HepG2 (cell line): ENCODE measurements at regions not wholly inside any gene's neighbourhood (a gene's known extent, or its start where the extent isn't known, plus 50 kb on each side); places are given as distances from the start of the nearest gene placed in this dataset.

Experiments
- CSRNP2 ChIP-seq: sonication (generic); formaldehyde crosslinking; conservative IDR thresholded peaks from 2 replicates; pipeline ENCODE4 v1.8.0; 2022; ENCODE audit warnings: low read depth, missing genetic modification reagents
- EEA1 ChIP-seq: sonication (generic); formaldehyde crosslinking; IDR thresholded peaks from 2 replicates; pipeline ENCODE4 v1.5.1; 2020; ENCODE audit warnings: mild to moderate bottlenecking, missing genetic modification reagents, borderline replicate concordance
- FLYWCH1 ChIP-seq: sonication (generic); formaldehyde crosslinking; IDR thresholded peaks from 2 replicates; pipeline ENCODE4 v1.8.1; 2023; ENCODE audit warnings: mild to moderate bottlenecking, missing genetic modification reagents
- FOXM1 ChIP-seq: sonication (generic); formaldehyde crosslinking; IDR thresholded peaks from 2 replicates; pipeline ENCODE4 v1.5.0; 2020; ENCODE audit warnings: missing genetic modification reagents
- HIVEP1 ChIP-seq: sonication (generic); formaldehyde crosslinking; IDR thresholded peaks from 2 replicates; pipeline ENCODE4 v1.4.0; 2020; ENCODE audit warnings: mild to moderate bottlenecking, missing genetic modification reagents
- IKZF4 ChIP-seq: sonication (generic); formaldehyde crosslinking; IDR thresholded peaks from 2 replicates; pipeline ENCODE4 v1.5.1; 2020; ENCODE audit warnings: borderline replicate concordance, mild to moderate bottlenecking, low read depth, missing genetic modification reagents; ENCODE audit errors: not compliant biosample characterization
- KLF15 ChIP-seq: sonication (generic); formaldehyde crosslinking; IDR thresholded peaks from 2 replicates; pipeline ENCODE4 v1.8.1; 2023; ENCODE audit warnings: borderline replicate concordance, mild to moderate bottlenecking, inconsistent platforms, missing genetic modification reagents, mixed read lengths
- KLF9 ChIP-seq: IDR thresholded peaks from 2 replicates; pipeline ENCODE4 v1.6.1; 2016; ENCODE audit warnings: low read depth
- KMT2A ChIP-seq: sonication (generic); formaldehyde crosslinking; IDR thresholded peaks from 2 replicates; pipeline ENCODE4 v1.4.0; 2020; ENCODE audit warnings: missing genetic modification reagents
- MAFG ChIP-seq: sonication (generic); formaldehyde crosslinking; IDR thresholded peaks from 2 replicates; pipeline ENCODE4 v1.5.1; 2020; ENCODE audit warnings: mild to moderate bottlenecking, missing genetic modification reagents
- NFKBIZ ChIP-seq: IDR thresholded peaks from 2 replicates; pipeline ENCODE4 v1.6.1; 2018; ENCODE audit warnings: missing genetic modification reagents, missing compliant biosample characterization
- PHF5A ChIP-seq: IDR thresholded peaks from one replicate; pipeline ENCODE4 v1.6.1; 2018; ENCODE audit warnings: low read depth, missing genetic modification reagents; ENCODE audit not compliant: unreplicated experiment
- PRDM4 ChIP-seq: sonication (generic); formaldehyde crosslinking; IDR thresholded peaks from 2 replicates; pipeline ENCODE4 v1.9.0; 2021; ENCODE audit warnings: missing genetic modification reagents, borderline replicate concordance
- RBAK ChIP-seq: sonication (generic); formaldehyde crosslinking; IDR thresholded peaks from 2 replicates; pipeline ENCODE4 v1.5.1; 2020; ENCODE audit warnings: mild to moderate bottlenecking, missing genetic modification reagents
- SPEN ChIP-seq: sonication (generic); formaldehyde crosslinking; IDR thresholded peaks from 2 replicates; pipeline ENCODE4 v1.5.1; 2020; ENCODE audit warnings: low read depth, mild to moderate bottlenecking, missing genetic modification reagents
- STAG1 ChIP-seq: sonication (generic); formaldehyde crosslinking; IDR thresholded peaks from 2 replicates; pipeline ENCODE4 v1.4.0; 2020; ENCODE audit warnings: missing genetic modification reagents
- TERF1 ChIP-seq: sonication (generic); formaldehyde crosslinking; IDR thresholded peaks from 2 replicates; pipeline ENCODE4 v1.8.0; 2022; ENCODE audit warnings: mild to moderate bottlenecking, missing genetic modification reagents, moderate library complexity
- ZBTB14 ChIP-seq: sonication (generic); formaldehyde crosslinking; IDR thresholded peaks from 2 replicates; pipeline ENCODE4 v1.4.0; 2020; ENCODE audit warnings: missing genetic modification reagents
- ZBTB42 ChIP-seq: sonication (generic); formaldehyde crosslinking; IDR thresholded peaks from 2 replicates; pipeline ENCODE4 v1.5.0; 2020; ENCODE audit warnings: mild to moderate bottlenecking, missing genetic modification reagents
- ZFYVE20 ChIP-seq: sonication (generic); formaldehyde crosslinking; IDR thresholded peaks from 2 replicates; pipeline ENCODE4 v1.8.0; 2023; ENCODE audit warnings: low read depth, mild to moderate bottlenecking, moderate library complexity, missing genetic modification reagents, borderline replicate concordance
- ZNF292 ChIP-seq: sonication (generic); formaldehyde crosslinking; IDR thresholded peaks from 2 replicates; pipeline ENCODE4 v1.8.1; 2022; ENCODE audit warnings: mild to moderate bottlenecking, low read depth, missing genetic modification reagents, borderline replicate concordance
- ZNF451 ChIP-seq: sonication (generic); formaldehyde crosslinking; IDR thresholded peaks from 2 replicates; pipeline ENCODE4 v1.5.0; 2020; ENCODE audit warnings: mild to moderate bottlenecking, missing genetic modification reagents
- ZNF569 ChIP-seq: sonication (generic); formaldehyde crosslinking; IDR thresholded peaks from 2 replicates; pipeline ENCODE4 v1.5.0; 2020; ENCODE audit warnings: mild to moderate bottlenecking, missing genetic modification reagents, moderate library complexity, borderline replicate concordance
- ZNF691 ChIP-seq: sonication (generic); formaldehyde crosslinking; IDR thresholded peaks from 2 replicates; pipeline ENCODE4 v1.4.0; 2020; ENCODE audit warnings: missing genetic modification reagents, low read depth, mild to moderate bottlenecking, borderline replicate concordance
- ZNF777 ChIP-seq: sonication (generic); formaldehyde crosslinking; IDR thresholded peaks from 2 replicates; pipeline ENCODE4 v1.4.0; 2020; ENCODE audit warnings: missing genetic modification reagents

- TF ChIP-seq ZBTB14 (CRISPR knock-in tag), result no peak
- TF ChIP-seq FLYWCH1 (CRISPR knock-in tag), result no peak
- no peak for TF ChIP-seq KMT2A (CRISPR knock-in tag)
- TF ChIP-seq ZNF451 (CRISPR knock-in tag), result no peak
- no peak for TF ChIP-seq HIVEP1 (CRISPR knock-in tag)
- TF ChIP-seq PHF5A (CRISPR knock-in tag), result no peak
- TF ChIP-seq TERF1 (CRISPR knock-in tag), result no peak
- 0 out of 2 replicates have a peak, but pooled peaks have one; percentile 9 for TF ChIP-seq STAG1 (CRISPR knock-in tag)
- TF ChIP-seq CSRNP2 (CRISPR knock-in tag), result no peak
- no peak for TF ChIP-seq IKZF4 (CRISPR knock-in tag)
- peak; percentile 38; the same call in 1 of the 2 replicates for TF ChIP-seq ZNF292
- no peak for TF ChIP-seq PRDM4 (CRISPR knock-in tag)
- TF ChIP-seq KLF9 (CRISPR knock-in tag), result no peak
- no peak for TF ChIP-seq NFKBIZ (CRISPR knock-in tag)
- no peak for TF ChIP-seq ZNF569 (CRISPR knock-in tag)
- no peak for TF ChIP-seq ZNF691 (CRISPR knock-in tag)
- no peak for TF ChIP-seq ZNF777
- TF ChIP-seq RBAK (CRISPR knock-in tag), result no peak
- no peak for TF ChIP-seq FOXM1 (CRISPR knock-in tag)
- TF ChIP-seq SPEN (CRISPR knock-in tag), result no peak; the same call in 1 of the 2 replicates
- TF ChIP-seq MAFG (CRISPR knock-in tag), result no peak
- no peak for TF ChIP-seq KLF15 (CRISPR knock-in tag)
- no peak for TF ChIP-seq ZBTB42 (CRISPR knock-in tag)
- no peak for TF ChIP-seq EEA1 (CRISPR knock-in tag)
- no peak for TF ChIP-seq ZFYVE20
Observed at GRCh38 chr1:212228591-212229119, 56.6 kb upstream of the PPP2R5A start (continued).
